GM12891 (cell line): ENCODE measurements at regions not wholly inside any gene's neighbourhood (a gene's known extent, or its start where the extent isn't known, plus 50 kb on each side); places are given as distances from the start of the nearest gene placed in this dataset.

Experiments
- DNase-seq: peaks from one replicate; pipeline ENCODE4 v3.0.0; 2011; ENCODE audit warnings: low spot score; ENCODE audit not compliant: insufficient read length
- FAIRE-seq: peaks from 2 replicates; lab custom pipeline; 2011; peaks lifted over from hg19 to GRCh38; lab: Jason Lieb, UNC
- PAX5 ChIP-seq: IDR thresholded peaks from 2 replicates; pipeline ENCODE4 v1.6.1; 2011; ENCODE audit warnings: low read length, moderate library complexity, mild to moderate bottlenecking; ENCODE audit not compliant: insufficient read depth, severe bottlenecking
- POLR2A ChIP-seq: IDR thresholded peaks from 2 replicates; pipeline ENCODE4 v1.6.1; 2011; ENCODE audit warnings: low read depth, low read length, control low read depth
- POLR2AphosphoS5 ChIP-seq: IDR thresholded peaks from 2 replicates; pipeline ENCODE4 v1.6.1; 2011; ENCODE audit warnings: low read depth, low read length, control low read depth
- POU2F2 ChIP-seq: IDR thresholded peaks from 2 replicates; pipeline ENCODE4 v1.6.1; 2011; ENCODE audit warnings: low read depth, mild to moderate bottlenecking, control low read depth, low read length, moderate library complexity
- SPI1 ChIP-seq: IDR thresholded peaks from 2 replicates; pipeline ENCODE4 v1.6.1; 2011; ENCODE audit warnings: low read depth, low read length, control low read depth
- TAF1 ChIP-seq: IDR thresholded peaks from 2 replicates; pipeline ENCODE4 v1.6.1; 2011; ENCODE audit warnings: low read depth, low read length, control low read depth

GRCh38 chr2:59096973-59097372, 855.8 kb upstream of the FANCL start:
- FAIRE-seq (no peak), DNase-seq (no peak)
- TF ChIP-seq PAX5 (no peak), SPI1 (no peak), POU2F2 (no peak), POLR2AphosphoS5 (no peak), TAF1 (no peak), POLR2A (no peak)

- FAIRE-seq (no peak), DNase-seq (no peak)
Observed at GRCh38 chr2:59093571-59093970, 852.4 kb upstream of the FANCL start.

GRCh38 chr2:59084326-59084725, 843.2 kb upstream of the FANCL start:
- TF ChIP-seq TAF1 (no peak), POU2F2 (no peak), SPI1 (no peak), POLR2AphosphoS5 (no peak)
- FAIRE-seq, result no peak
- DNase-seq, result no peak

More at GRCh38 chr2:59093571-59093970, 852.4 kb upstream of the FANCL start:
- TF ChIP-seq PAX5, result no peak
- TF ChIP-seq SPI1, result no peak
- no peak for TF ChIP-seq TAF1
- TF ChIP-seq POLR2AphosphoS5, result no peak
- no peak for TF ChIP-seq POU2F2
- no peak for TF ChIP-seq POLR2A

- DNase-seq (no peak), FAIRE-seq (no peak)
- no peak for TF ChIP-seq TAF1
- TF ChIP-seq SPI1, result no peak
- no peak for TF ChIP-seq POLR2A
- TF ChIP-seq POLR2AphosphoS5, result no peak
- no peak for TF ChIP-seq PAX5
- no peak for TF ChIP-seq POU2F2
Observed at GRCh38 chr2:59083075-59083828, 842.1 kb upstream of the FANCL start.

GRCh38 chr2:59082657-59083056, 841.5 kb upstream of the FANCL start:
- FAIRE-seq (no peak), DNase-seq (no peak)
- no peak for TF ChIP-seq TAF1
- TF ChIP-seq PAX5, result no peak
- no peak for TF ChIP-seq SPI1
- no peak for TF ChIP-seq POLR2A
- TF ChIP-seq POLR2AphosphoS5, result no peak
- no peak for TF ChIP-seq POU2F2

GRCh38 chr2:59080451-59081181, 839.5 kb upstream of the FANCL start:
- DNase-seq (no peak), FAIRE-seq (no peak)
- no peak for TF ChIP-seq SPI1
- TF ChIP-seq POLR2AphosphoS5, result no peak
- no peak for TF ChIP-seq POLR2A
- no peak for TF ChIP-seq POU2F2
- no peak for TF ChIP-seq PAX5
- no peak for TF ChIP-seq TAF1

- FAIRE-seq, result no peak
Observed at GRCh38 chr2:59077981-59078531, 836.9 kb upstream of the FANCL start.

GRCh38 chr2:59077026-59077725, 836.1 kb upstream of the FANCL start:
- TF ChIP-seq POLR2AphosphoS5, result no peak
- TF ChIP-seq TAF1, result no peak
- TF ChIP-seq PAX5, result no peak
- TF ChIP-seq POLR2A, result no peak
- TF ChIP-seq SPI1, result no peak
- no peak for TF ChIP-seq POU2F2
- no peak for DNase-seq
- no peak for FAIRE-seq

More at GRCh38 chr2:59077981-59078531, 836.9 kb upstream of the FANCL start:
- TF ChIP-seq TAF1 (no peak), POU2F2 (no peak), SPI1 (no peak), POLR2AphosphoS5 (no peak), PAX5 (no peak), POLR2A (no peak)
- no peak for DNase-seq

GRCh38 chr2:59076079-59076619, 835.0 kb upstream of the FANCL start:
- TF ChIP-seq POLR2A (no peak), SPI1 (no peak), POU2F2 (no peak), POLR2AphosphoS5 (no peak), TAF1 (no peak), PAX5 (no peak)
- FAIRE-seq (no peak), DNase-seq (no peak)

GRCh38 chr2:59074071-59074470, 832.9 kb upstream of the FANCL start:
- FAIRE-seq (no peak), DNase-seq (no peak)
- TF ChIP-seq PAX5 (no peak), SPI1 (no peak), POU2F2 (no peak), POLR2AphosphoS5 (no peak), TAF1 (no peak), POLR2A (no peak)
